Daoy (cell line): ENCODE measurements at regions not wholly inside any gene's neighbourhood (a gene's known extent, or its start where the extent isn't known, plus 50 kb on each side); places are given as distances from the start of the nearest gene placed in this dataset.
"Not testable (repeated sequence)": the region's sequence is repeated elsewhere in the genome, so short reads cannot be mapped to it uniquely, and the experiment has no call there.

ENCODE experiments used
- DNase-seq: peaks from one replicate; pipeline ENCODE4 v3.0.0-alpha.2; 2015; ENCODE audit warnings: low read depth

DNA sequence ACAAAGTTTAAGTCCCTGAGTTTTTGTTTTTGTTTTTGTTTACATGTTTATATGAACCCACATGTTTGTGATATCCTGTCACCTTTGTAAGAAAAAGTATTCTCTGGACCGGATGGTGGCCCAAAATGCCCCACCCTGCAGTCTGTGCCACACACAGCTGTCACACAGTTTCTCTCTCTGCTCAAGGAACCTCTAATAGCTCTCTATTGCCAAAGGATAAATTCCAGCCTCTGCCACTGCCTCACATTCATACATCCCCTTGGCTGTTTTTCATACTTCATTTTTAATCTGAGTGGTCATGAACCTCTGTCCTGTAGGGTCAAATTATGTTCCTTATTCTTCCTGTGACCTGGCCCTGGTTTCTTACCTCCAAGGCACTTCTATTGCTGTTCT is 520.3 kb upstream of the CDH5 start:
- no peak for DNase-seq

GRCh38 chr16:65845466-65846209 is 520.9 kb upstream of the CDH5 start:
- DNase-seq: peak; percentile 10

GRCh38 chr16:65843941-65844340 is 522.5 kb upstream of the CDH5 start:
- DNase-seq: no peak

DNA sequence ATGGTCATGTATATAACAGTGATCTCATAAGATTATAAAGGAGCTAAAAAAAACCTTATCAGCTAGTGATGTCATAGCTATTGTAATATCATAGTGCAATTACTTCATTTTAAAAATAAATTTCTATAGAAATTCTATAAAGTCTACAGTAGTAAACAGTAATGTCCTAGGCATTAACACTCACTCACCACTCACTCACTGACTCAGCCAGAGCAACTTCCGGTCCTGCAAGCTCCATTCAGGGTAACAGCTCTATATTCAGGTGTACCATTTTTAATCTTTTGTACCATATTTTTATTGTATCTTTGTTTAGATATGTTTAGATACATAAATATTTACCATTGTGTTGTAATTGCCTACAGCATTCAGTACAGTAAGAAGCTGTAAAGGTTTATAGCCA is 524.4 kb upstream of the CDH5 start:
- peak; percentile 7 for DNase-seq

DNA sequence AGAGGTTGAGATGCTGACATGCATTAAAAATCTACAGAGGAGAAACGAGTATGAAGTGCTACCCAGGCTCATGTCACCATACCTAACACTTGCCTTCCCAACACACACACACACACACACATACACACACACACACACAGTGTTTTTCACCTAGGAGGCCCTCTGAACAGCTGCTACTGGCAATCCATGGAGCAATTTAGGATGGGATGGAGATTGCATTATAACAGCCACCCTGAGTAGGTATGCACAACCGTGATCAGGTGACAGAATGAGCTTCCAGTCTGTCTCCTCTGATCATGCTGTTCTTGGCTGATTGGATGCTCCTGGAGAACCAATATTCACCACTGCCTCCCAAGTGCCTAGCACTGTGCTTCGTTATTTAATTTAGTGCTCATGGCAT is 528.5 kb upstream of the CDH5 start:
- no peak for DNase-seq

DNA sequence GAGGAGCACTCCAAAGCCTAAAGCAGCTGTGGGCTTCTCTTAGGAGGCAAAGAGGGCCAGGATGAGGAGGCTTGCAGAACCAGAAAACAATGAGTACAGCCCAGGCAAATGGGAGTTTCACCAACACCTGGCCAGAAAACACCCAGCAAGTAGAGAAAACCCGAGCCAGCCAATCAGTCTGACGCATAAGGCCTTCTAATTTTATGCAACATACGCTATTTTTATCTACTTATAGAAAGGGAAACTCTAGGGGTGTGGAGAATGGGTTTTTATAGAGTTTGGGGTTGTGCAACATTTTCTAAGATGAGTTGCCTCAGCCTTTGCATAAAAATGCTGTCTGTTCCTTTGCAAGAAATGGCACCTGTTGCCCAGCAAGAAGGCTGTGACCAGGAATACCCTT is 529.0 kb upstream of the CDH5 start:
- no peak for DNase-seq

DNA sequence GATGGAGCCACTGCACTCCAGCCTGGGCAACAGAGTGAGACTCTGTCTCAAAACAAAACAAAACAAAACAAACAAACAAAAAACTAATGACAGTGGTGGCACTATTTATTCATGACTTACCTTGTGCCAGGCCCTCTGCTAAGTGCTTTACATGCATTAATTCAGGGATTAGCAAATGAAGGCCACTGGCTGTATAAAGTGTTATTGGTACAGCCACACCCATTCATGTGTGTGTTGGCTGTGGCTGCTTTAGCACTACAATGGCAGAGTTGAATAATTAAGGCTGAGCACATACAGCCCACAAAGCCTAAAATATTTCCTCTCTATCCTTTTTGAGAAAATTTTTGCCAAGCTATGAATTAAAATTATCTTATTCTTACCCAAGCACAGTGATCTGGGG is 531.8 kb upstream of the CDH5 start:
- DNase-seq: no peak

DNA sequence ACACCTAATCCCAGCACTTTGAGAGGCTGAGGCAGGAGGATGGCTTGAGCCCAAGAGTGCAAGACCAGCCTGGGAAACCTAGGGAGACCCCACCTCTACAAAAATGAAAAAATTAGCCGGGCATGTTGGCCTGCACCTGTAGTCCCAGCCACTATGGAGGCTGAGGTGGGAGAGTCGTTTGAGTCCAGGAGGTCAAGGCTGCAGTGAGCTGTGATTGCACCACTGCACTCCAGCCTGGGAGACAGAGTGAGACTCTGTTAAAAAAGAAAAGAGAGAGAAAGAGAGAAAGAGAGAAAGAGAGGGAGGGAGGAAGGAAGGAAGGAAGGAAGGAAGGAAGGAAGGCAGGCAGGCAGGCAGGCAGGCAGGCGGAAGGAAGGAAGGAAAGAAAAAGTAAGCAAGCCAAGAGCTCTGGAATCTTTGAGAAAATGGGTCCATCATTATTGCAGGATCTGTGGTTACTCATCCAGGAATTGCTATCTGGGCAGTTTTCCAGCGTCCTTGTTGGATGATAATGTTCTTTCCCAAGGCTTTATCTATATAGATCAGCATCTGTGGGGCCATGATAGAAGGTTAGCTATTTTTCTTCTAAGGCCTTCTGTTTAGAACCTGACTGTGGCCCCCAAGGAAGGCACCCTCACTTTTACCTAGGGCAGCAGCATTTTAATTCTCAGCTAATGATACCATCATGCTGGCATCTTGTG is 533.2 kb upstream of the CDH5 start:
- DNase-seq: peak; percentile 21

GRCh38 chr16:65832679-65833078 is 533.8 kb upstream of the CDH5 start:
- DNase-seq: no peak

- no peak for DNase-seq
These were observed 534.4 kb upstream of the CDH5 start for GRCh38 chr16:65831903-65832666.

- no peak for DNase-seq
These were observed 537.4 kb upstream of the CDH5 start for GRCh38 chr16:65829076-65829475.

- DNase-seq: no peak
These were observed 538.2 kb upstream of the CDH5 start for GRCh38 chr16:65828296-65828695.

- DNase-seq: no peak
These were observed 539.3 kb upstream of the CDH5 start for GRCh38 chr16:65827231-65827630.

DNA sequence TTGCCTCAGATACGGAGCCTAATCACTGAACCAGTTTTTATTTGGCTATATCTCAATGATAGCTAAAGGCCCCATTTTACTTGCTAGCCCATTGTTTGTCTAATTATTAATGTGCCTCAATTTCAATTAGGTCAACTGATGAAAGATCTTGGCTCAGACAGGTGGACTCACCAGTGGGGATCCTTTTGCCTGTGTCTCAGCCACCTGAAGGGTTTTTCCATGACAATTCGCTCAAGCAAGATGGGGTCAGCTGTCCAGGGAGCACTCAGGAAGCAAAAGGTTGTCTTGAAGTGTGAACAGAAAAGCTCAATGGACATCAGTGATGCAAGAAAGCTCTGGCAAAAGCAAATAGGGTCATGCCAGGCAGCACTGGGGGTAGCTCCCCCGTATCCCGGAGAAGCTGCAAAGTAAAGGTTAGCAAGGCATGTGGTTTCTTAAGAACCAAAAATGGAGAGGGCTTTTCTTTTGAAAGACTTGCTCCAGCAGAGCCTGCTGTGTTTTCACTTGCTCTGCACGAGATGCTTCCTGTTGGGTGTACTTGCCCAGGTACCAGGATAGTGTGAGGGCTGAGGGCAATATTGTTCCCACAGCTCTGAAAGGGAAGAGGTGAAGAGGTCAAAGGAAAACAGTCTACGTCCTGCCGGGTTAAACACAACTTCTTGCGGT is 541.2 kb upstream of the CDH5 start:
- DNase-seq: no peak

DNA sequence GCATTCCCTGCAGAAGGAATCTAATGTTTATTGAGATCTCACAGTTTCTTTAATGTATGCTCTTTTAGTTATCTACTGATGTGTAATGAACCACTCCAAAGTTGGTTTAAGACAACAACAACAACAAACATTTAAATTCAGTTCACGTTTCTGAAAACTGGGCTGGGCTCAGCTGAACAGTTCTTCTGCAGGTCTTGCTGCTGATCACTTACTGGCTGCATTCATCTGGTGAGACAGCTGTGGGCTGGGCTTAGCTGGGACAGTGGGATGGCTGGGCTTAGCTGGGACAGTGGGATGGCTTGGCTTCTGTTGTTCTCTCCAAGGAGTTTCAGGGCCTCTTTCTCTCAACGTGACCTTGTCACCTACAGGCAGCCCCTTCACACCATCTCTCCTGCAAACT is 544.3 kb upstream of the CDH5 start:
- no peak for DNase-seq

GRCh38 chr16:65819136-65819898 is 547.2 kb upstream of the CDH5 start:
- no peak for DNase-seq

DNA sequence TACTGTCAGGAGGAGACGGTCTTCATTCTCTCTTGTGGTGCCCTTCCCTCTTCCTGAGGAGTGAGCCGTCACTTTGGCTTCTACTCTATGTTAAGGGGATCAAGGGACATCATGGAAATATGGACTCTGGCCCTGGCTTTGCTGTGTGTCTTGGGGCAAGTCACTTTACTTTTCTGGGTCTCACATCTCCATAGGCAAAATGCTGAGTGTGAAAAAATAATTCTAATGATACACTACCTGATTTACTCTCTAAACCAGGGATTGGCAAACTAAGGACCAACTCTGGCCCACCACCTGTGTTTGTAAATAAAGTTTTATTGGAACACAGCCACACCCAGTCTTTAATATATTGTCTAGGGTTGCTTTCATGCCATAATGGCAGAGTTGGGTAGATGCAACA is 548.7 kb upstream of the CDH5 start:
- no peak for DNase-seq

GRCh38 chr16:65817066-65817465 is 549.4 kb upstream of the CDH5 start:
- no peak for DNase-seq

GRCh38 chr16:65816556-65816955 is 549.9 kb upstream of the CDH5 start:
- DNase-seq: no peak

GRCh38 chr16:65815707-65816106 is 550.8 kb upstream of the CDH5 start:
- DNase-seq: no peak

DNA sequence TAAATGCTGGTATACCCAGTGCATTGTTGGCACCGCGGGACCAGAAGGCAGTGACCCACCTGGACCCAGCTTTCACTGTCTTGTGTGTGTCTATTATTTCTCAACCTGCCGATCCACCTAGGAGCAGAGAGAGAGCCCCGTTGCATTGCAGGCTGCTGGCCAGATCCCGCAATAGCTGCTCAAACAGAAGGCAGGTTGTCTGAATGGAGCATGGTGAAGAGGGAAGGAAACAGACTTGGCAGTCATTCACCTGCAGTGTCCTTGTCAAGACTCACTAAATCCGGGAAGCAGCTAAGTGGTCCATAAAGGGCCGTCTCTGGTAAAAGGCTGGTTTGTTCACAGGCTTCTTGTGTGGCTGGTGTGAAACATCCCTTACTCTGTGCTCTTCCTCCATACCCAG is 552.6 kb upstream of the CDH5 start:
- DNase-seq: not testable (repeated sequence)

- DNase-seq: no peak
These were observed 556.9 kb upstream of the CDH5 start for GRCh38 chr16:65809627-65810026.
